ENCODE measurements at regions not wholly inside any gene's neighbourhood (a gene's known extent, or its start where the extent isn't known, plus 50 kb on each side); places are given as distances from the start of the nearest gene placed in this dataset.

- TF ChIP-seq CTCF (IDR thresholded peaks at IDR 0.05) (no peak), POLR2A (IDR thresholded peaks at IDR 0.05) (no peak), POLR2AphosphoS5 (IDR thresholded peaks at IDR 0.05; ENCODE audit: insufficient read depth in 1 of 2, low read depth in 1 of 2) (no peak)
- no peaks in the 10 kb centered on the region for H3K9me3 ChIP-seq
- intact Hi-C loops (cut with DNase I), result no loop called here
Observed at GRCh38 chr18:51721388-51721787, 523.9 kb upstream of the MEX3C start.

GRCh38 chr18:51721996-51722395, 524.5 kb upstream of the MEX3C start:
- Histone ChIP-seq H3K36me3 (no peaks in the 10 kb centered on the region), H3K27ac (no peak overlapping the region), H3K27me3 (no peaks in the 10 kb centered on the region), H3K4me1 (no peaks in the 10 kb centered on the region), H3K9me3 (no peaks in the 10 kb centered on the region), H3K4me3 (no peak overlapping the region)
- TF ChIP-seq POLR2A (IDR thresholded peaks at IDR 0.05) (no peak), POLR2AphosphoS5 (IDR thresholded peaks at IDR 0.05; ENCODE audit: insufficient read depth in 1 of 2, low read depth in 1 of 2) (no peak), CTCF (IDR thresholded peaks at IDR 0.05) (no peak)
- DNase-seq (ENCODE audit: extremely low spot score in 2 of 2), result no peak
- intact Hi-C loops (cut with DNase I), result no loop called here

More at GRCh38 chr18:51721388-51721787, 523.9 kb upstream of the MEX3C start:
- Histone ChIP-seq H3K36me3 (no peaks in the 10 kb centered on the region), H3K4me1 (no peaks in the 10 kb centered on the region), H3K27ac (no peak overlapping the region), H3K27me3 (no peaks in the 10 kb centered on the region), H3K4me3 (no peak overlapping the region)
- DNase-seq (ENCODE audit: extremely low spot score in 2 of 2), result no peak

GRCh38 chr18:51724790-51725721, 527.6 kb upstream of the MEX3C start:
- no peak for TF ChIP-seq POLR2AphosphoS5 (IDR thresholded peaks at IDR 0.05; ENCODE audit: insufficient read depth in 1 of 2, low read depth in 1 of 2)
- H3K27me3 ChIP-seq, result no peaks in the 10 kb centered on the region
- intact Hi-C loops (cut with DNase I), result no loop called here
- no peaks in the 10 kb centered on the region for H3K36me3 ChIP-seq
- no peaks in the 10 kb centered on the region for H3K4me1 ChIP-seq
- no peak overlapping the region for H3K4me3 ChIP-seq
- no peak overlapping the region for H3K27ac ChIP-seq
- H3K9me3 ChIP-seq, result no peaks in the 10 kb centered on the region
- DNase-seq (ENCODE audit: extremely low spot score in 2 of 2), result no peak

- no peaks in the 10 kb centered on the region for H3K36me3 ChIP-seq
- no peak overlapping the region for H3K4me3 ChIP-seq
- TF ChIP-seq POLR2A (IDR thresholded peaks at IDR 0.05) (no peak), CTCF (IDR thresholded peaks at IDR 0.05) (no peak), POLR2AphosphoS5 (IDR thresholded peaks at IDR 0.05; ENCODE audit: insufficient read depth in 1 of 2, low read depth in 1 of 2) (no peak)
- H3K4me1 ChIP-seq, result no peaks in the 10 kb centered on the region
- no peak for DNase-seq (ENCODE audit: extremely low spot score in 2 of 2)
- H3K27ac ChIP-seq, result no peak overlapping the region
- H3K27me3 ChIP-seq, result no peaks in the 10 kb centered on the region
- H3K9me3 ChIP-seq, result no peaks in the 10 kb centered on the region
- intact Hi-C loops (cut with DNase I), result no loop called here
Observed at GRCh38 chr18:51726614-51727013, 529.1 kb upstream of the MEX3C start.

GRCh38 chr18:51727780-51728179, 530.3 kb upstream of the MEX3C start:
- Histone ChIP-seq H3K4me1 (no peaks in the 10 kb centered on the region), H3K4me3 (no peak overlapping the region), H3K36me3 (no peaks in the 10 kb centered on the region), H3K27me3 (no peaks in the 10 kb centered on the region), H3K27ac (no peak overlapping the region), H3K9me3 (no peaks in the 10 kb centered on the region)
- no peak for DNase-seq (ENCODE audit: extremely low spot score in 2 of 2)
- TF ChIP-seq POLR2AphosphoS5 (IDR thresholded peaks at IDR 0.05; ENCODE audit: insufficient read depth in 1 of 2, low read depth in 1 of 2) (no peak), POLR2A (IDR thresholded peaks at IDR 0.05) (no peak), CTCF (IDR thresholded peaks at IDR 0.05) (no peak)
- intact Hi-C loops (cut with DNase I), result no loop called here

Measured in vagina (tissue), 2 donors.